Activated T-helper 2 cell treated with anti-CD3 and anti-CD28 coated beads, Interferon-gamma antibody, Interleukin-2, Interleukin-4, amounts not matched to agents 10 μg/mL and 5 μg/mL and 100 μg/mL, durations not matched to agents 14 hours and 24 hours and 36 hours (primary cell): ENCODE measurements at regions not wholly inside any gene's neighbourhood (a gene's known extent, or its start where the extent isn't known, plus 50 kb on each side); places are given as distances from the start of the nearest gene placed in this dataset.

ENCODE experiments used
- DNase-seq: peaks from one replicate; pipeline ENCODE4 v3.0.0; 2021; ENCODE audit warnings: low spot score
- H3K27ac Mint-ChIP-seq: one replicate; pipeline ENCODE4 v1.8.0; 2021; ENCODE audit warnings: mixed read lengths
- H3K27me3 Mint-ChIP-seq: one replicate; pipeline ENCODE4 v1.8.0; 2021; ENCODE audit warnings: low read depth, mixed read lengths
- H3K36me3 Mint-ChIP-seq: one replicate; pipeline ENCODE4 v1.8.0; 2021; ENCODE audit warnings: low read depth, mixed read lengths
- H3K4me1 Mint-ChIP-seq: one replicate; pipeline ENCODE4 v1.8.0; 2021; ENCODE audit warnings: low read depth, mixed read lengths
- H3K4me3 Mint-ChIP-seq: one replicate; pipeline ENCODE4 v1.8.0; 2021; ENCODE audit warnings: low read depth, mild to moderate bottlenecking, moderate library complexity, mixed read lengths
- H3K9me3 Mint-ChIP-seq: one replicate; pipeline ENCODE4 v1.8.0; 2021; ENCODE audit warnings: mixed read lengths
- intact Hi-C: fragments of 100-400 bp; cut with micrococcal nuclease; formaldehyde crosslinking; loops from one replicate; pipeline ENCODE4 v1.15.1; 2023

- H3K4me3 Mint-ChIP-seq, result no peak overlapping the region
- peaks cover 7% of the 10 kb centered on the region for H3K9me3 Mint-ChIP-seq
- no peak for DNase-seq
- H3K27ac Mint-ChIP-seq, result no peak overlapping the region
- H3K36me3 Mint-ChIP-seq, result no peaks in the 10 kb centered on the region
- intact Hi-C loops, result no loop called here
- no peaks in the 10 kb centered on the region for H3K4me1 Mint-ChIP-seq
- no peaks in the 10 kb centered on the region for H3K27me3 Mint-ChIP-seq
These were observed 222.4 kb upstream of the NCKAP5 start for GRCh38 chr2:133790711-133791110.

- no peak overlapping the region for H3K4me3 Mint-ChIP-seq
- intact Hi-C loops, result no loop called here
- H3K9me3 Mint-ChIP-seq, result peaks cover 7% of the 10 kb centered on the region
- H3K36me3 Mint-ChIP-seq, result no peaks in the 10 kb centered on the region
- no peaks in the 10 kb centered on the region for H3K27me3 Mint-ChIP-seq
- no peak overlapping the region for H3K27ac Mint-ChIP-seq
- no peaks in the 10 kb centered on the region for H3K4me1 Mint-ChIP-seq
- DNase-seq, result no peak
These were observed 222.9 kb upstream of the NCKAP5 start for GRCh38 chr2:133791191-133791590.

- no peak for DNase-seq
- Mint-ChIP-seq H3K4me1 (no peaks in the 10 kb centered on the region), H3K9me3 (peaks cover 7% of the 10 kb centered on the region), H3K27ac (no peak overlapping the region), H3K27me3 (no peaks in the 10 kb centered on the region), H3K36me3 (no peaks in the 10 kb centered on the region), H3K4me3 (no peak overlapping the region)
- intact Hi-C loops, result no loop called here
These were observed 224.0 kb upstream of the NCKAP5 start for GRCh38 chr2:133792223-133792622.

- Mint-ChIP-seq H3K27ac (no peak overlapping the region), H3K4me3 (no peak overlapping the region), H3K4me1 (no peaks in the 10 kb centered on the region), H3K9me3 (peaks cover 7% of the 10 kb centered on the region), H3K27me3 (no peaks in the 10 kb centered on the region), H3K36me3 (no peaks in the 10 kb centered on the region)
- intact Hi-C loops, result no loop called here
- no peak for DNase-seq
These were observed 225.9 kb upstream of the NCKAP5 start for GRCh38 chr2:133794114-133794513.

- H3K27ac Mint-ChIP-seq, result no peak overlapping the region
- H3K9me3 Mint-ChIP-seq, result no peaks in the 10 kb centered on the region
- intact Hi-C loops, result no loop called here
- no peaks in the 10 kb centered on the region for H3K27me3 Mint-ChIP-seq
- H3K4me1 Mint-ChIP-seq, result no peaks in the 10 kb centered on the region
- no peak overlapping the region for H3K4me3 Mint-ChIP-seq
- DNase-seq, result no peak
- H3K36me3 Mint-ChIP-seq, result no peaks in the 10 kb centered on the region
These were observed 233.7 kb upstream of the NCKAP5 start for GRCh38 chr2:133801946-133802345.

GRCh38 chr2:133802409-133803039 is 234.3 kb upstream of the NCKAP5 start:
- Mint-ChIP-seq H3K27me3 (no peaks in the 10 kb centered on the region), H3K4me1 (no peaks in the 10 kb centered on the region), H3K4me3 (no peak overlapping the region), H3K27ac (no peak overlapping the region), H3K36me3 (no peaks in the 10 kb centered on the region), H3K9me3 (no peaks in the 10 kb centered on the region)
- intact Hi-C loops, result no loop called here
- DNase-seq, result no peak

- Mint-ChIP-seq H3K9me3 (peaks cover 9% of the 10 kb centered on the region), H3K27me3 (no peaks in the 10 kb centered on the region), H3K4me1 (no peaks in the 10 kb centered on the region), H3K4me3 (no peak overlapping the region), H3K36me3 (no peaks in the 10 kb centered on the region), H3K27ac (no peak overlapping the region)
- DNase-seq, result no peak
- intact Hi-C loops, result no loop called here
These were observed 238.3 kb upstream of the NCKAP5 start for GRCh38 chr2:133806564-133806963.

GRCh38 chr2:133809485-133809884 is 241.2 kb upstream of the NCKAP5 start:
- Mint-ChIP-seq H3K4me1 (no peaks in the 10 kb centered on the region), H3K4me3 (no peak overlapping the region), H3K27ac (no peak overlapping the region), H3K36me3 (no peaks in the 10 kb centered on the region), H3K27me3 (no peaks in the 10 kb centered on the region), H3K9me3 (peaks cover 9% of the 10 kb centered on the region)
- intact Hi-C loops, result no loop called here
- no peak for DNase-seq

GRCh38 chr2:133810559-133810958 is 242.3 kb upstream of the NCKAP5 start:
- intact Hi-C loops, result no loop called here
- peaks cover 9% of the 10 kb centered on the region for H3K9me3 Mint-ChIP-seq
- H3K4me3 Mint-ChIP-seq, result no peak overlapping the region
- H3K36me3 Mint-ChIP-seq, result no peaks in the 10 kb centered on the region
- H3K27me3 Mint-ChIP-seq, result no peaks in the 10 kb centered on the region
- H3K27ac Mint-ChIP-seq, result no peak overlapping the region
- DNase-seq, result no peak
- H3K4me1 Mint-ChIP-seq, result no peaks in the 10 kb centered on the region

- Mint-ChIP-seq H3K36me3 (no peaks in the 10 kb centered on the region), H3K4me3 (no peak overlapping the region)
These were observed 243.3 kb upstream of the NCKAP5 start for GRCh38 chr2:133811409-133812125.

GRCh38 chr2:133812826-133813617 is 244.8 kb upstream of the NCKAP5 start:
- Mint-ChIP-seq H3K4me3 (no peak overlapping the region), H3K9me3 (peaks cover 9% of the 10 kb centered on the region), H3K27ac (no peak overlapping the region), H3K4me1 (no peaks in the 10 kb centered on the region), H3K36me3 (no peaks in the 10 kb centered on the region), H3K27me3 (no peaks in the 10 kb centered on the region)
- intact Hi-C loops, result no loop called here
- no peak for DNase-seq

More at GRCh38 chr2:133811409-133812125, 243.3 kb upstream of the NCKAP5 start:
- peaks cover 9% of the 10 kb centered on the region for H3K9me3 Mint-ChIP-seq
- H3K27me3 Mint-ChIP-seq, result no peaks in the 10 kb centered on the region
- no peak for DNase-seq
- no peaks in the 10 kb centered on the region for H3K4me1 Mint-ChIP-seq
- intact Hi-C loops, result no loop called here
- no peak overlapping the region for H3K27ac Mint-ChIP-seq

GRCh38 chr2:133814890-133815289 is 246.6 kb upstream of the NCKAP5 start:
- DNase-seq, result no peak
- intact Hi-C loops, result no loop called here
- Mint-ChIP-seq H3K36me3 (no peaks in the 10 kb centered on the region), H3K4me1 (no peaks in the 10 kb centered on the region), H3K4me3 (no peak overlapping the region), H3K27me3 (no peaks in the 10 kb centered on the region), H3K9me3 (no peaks in the 10 kb centered on the region), H3K27ac (no peak overlapping the region)

- Mint-ChIP-seq H3K27ac (no peak overlapping the region), H3K4me1 (no peaks in the 10 kb centered on the region), H3K9me3 (no peaks in the 10 kb centered on the region), H3K4me3 (no peak overlapping the region), H3K27me3 (no peaks in the 10 kb centered on the region), H3K36me3 (no peaks in the 10 kb centered on the region)
- intact Hi-C loops, result no loop called here
- no peak for DNase-seq
These were observed 247.8 kb upstream of the NCKAP5 start for GRCh38 chr2:133816037-133816436.
